ENCODE measurements at regions not wholly inside any gene's neighbourhood (a gene's known extent, or its start where the extent isn't known, plus 50 kb on each side); places are given as distances from the start of the nearest gene placed in this dataset.

- intact Hi-C loops (cut with micrococcal nuclease), result no loop called here
Observed at GRCh38 chr2:126309185-126309584, 346.8 kb upstream of the GYPC start.

More at GRCh38 chr2:126309185-126309584, 346.8 kb upstream of the GYPC start:
- Histone ChIP-seq H2BK5ac (ENCODE audit: low read depth, low read length, poor library complexity, severe bottlenecking) (no peak overlapping the region), H3K23ac (ENCODE audit: low read depth, low read length) (no peak overlapping the region), H4K91ac (ENCODE audit: insufficient read depth, low read depth, low read length) (no peak overlapping the region), H4K5ac (ENCODE audit: low read depth, low read length) (no peak overlapping the region), H3K4me1 (ENCODE audit: control insufficient read depth, insufficient read depth, low read length) (no peaks in the 10 kb centered on the region), H2AK9ac (replicated peaks; ENCODE audit: low read depth, low read length, poor library complexity) (no peak overlapping the region), H2AK5ac (ENCODE audit: low read depth, low read length) (no peak overlapping the region), H3K27ac (ENCODE audit: insufficient read depth, low read length) (no peak overlapping the region), H3K4me2 (ENCODE audit: low read depth, low read length) (no peak overlapping the region), H4K20me1 (ENCODE audit: insufficient read depth, low read length) (no peaks in the 10 kb centered on the region), H3K9ac (ENCODE audit: low read depth, low read length) (no peak overlapping the region), H2BK20ac (ENCODE audit: low read depth, low read length) (no peak overlapping the region), H3K56ac (ENCODE audit: extremely low read depth, insufficient read depth, low read length) (no peak overlapping the region), H2AFZ (replicated peaks; ENCODE audit: low read length, poor library complexity) (no peak overlapping the region), H3K9me3 (ENCODE audit: control insufficient read depth, insufficient read depth, low read length) (peaks cover 8% of the 10 kb centered on the region), H3K9me1 (ENCODE audit: insufficient read depth, low read length) (no peaks in the 10 kb centered on the region), H3K14ac (replicated peaks; ENCODE audit: low read depth, low read length) (no peak overlapping the region), H2BK120ac (ENCODE audit: low read depth, low read length) (no peak overlapping the region), H4K8ac (ENCODE audit: low read depth in 2 of 2, low read length in 2 of 2) (no peak overlapping the region), H3K18ac (ENCODE audit: low read depth, low read length) (no peak overlapping the region), H3K27me3 (ENCODE audit: control insufficient read depth, insufficient read depth, low read length) (no peaks in the 10 kb centered on the region), H2BK15ac (ENCODE audit: low read depth, low read length) (no peak overlapping the region), H3K4me3 (ENCODE audit: insufficient read depth, low read depth, low read length) (no peak overlapping the region), H3K36me3 (ENCODE audit: control insufficient read depth, insufficient read depth, low read length) (no peaks in the 10 kb centered on the region), H3K79me1 (ENCODE audit: low read depth in 1 of 2, low read length in 2 of 2) (no peaks in the 10 kb centered on the region), H3K4ac (ENCODE audit: low read depth, low read length) (no peak overlapping the region)
- TF ChIP-seq NFE2L2 (IDR thresholded peaks at IDR 0.05; ENCODE audit: low read depth, low read length) (no peak), POLR2A (IDR thresholded peaks at IDR 0.05; ENCODE audit: low read depth, low read length) (no peak), USF2 (IDR thresholded peaks at IDR 0.05; ENCODE audit: low read depth, low read length) (no peak), MXI1 (IDR thresholded peaks at IDR 0.05; ENCODE audit: borderline replicate concordance, low read depth, low read length) (no peak), MAZ (IDR thresholded peaks at IDR 0.05; ENCODE audit: borderline replicate concordance, low read depth, low read length) (no peak), ELK1 (IDR thresholded peaks at IDR 0.05; ENCODE audit: borderline replicate concordance, low read depth, low read length) (no peak), RAD21 (IDR thresholded peaks at IDR 0.05; ENCODE audit: low read length) (no peak), BHLHE40 (IDR thresholded peaks at IDR 0.05; ENCODE audit: low read depth, low read length) (no peak), CHD1 (IDR thresholded peaks at IDR 0.05; ENCODE audit: low read depth, low read length) (no peak), RFX5 (IDR thresholded peaks at IDR 0.05; ENCODE audit: low read depth, low read length) (no peak), RCOR1 (IDR thresholded peaks at IDR 0.05; ENCODE audit: insufficient replicate concordance, low read length) (no peak), SMC3 (IDR thresholded peaks at IDR 0.05; ENCODE audit: low read depth, low read length) (no peak), CEBPB (IDR thresholded peaks at IDR 0.05; ENCODE audit: low read depth, low read length) (no peak), MAFK (IDR thresholded peaks at IDR 0.05; ENCODE audit: low read depth, low read length) (no peak), FOS (IDR thresholded peaks at IDR 0.05; ENCODE audit: low read depth, low read length) (no peak)
- TF ChIP-seq, protein P1, sequence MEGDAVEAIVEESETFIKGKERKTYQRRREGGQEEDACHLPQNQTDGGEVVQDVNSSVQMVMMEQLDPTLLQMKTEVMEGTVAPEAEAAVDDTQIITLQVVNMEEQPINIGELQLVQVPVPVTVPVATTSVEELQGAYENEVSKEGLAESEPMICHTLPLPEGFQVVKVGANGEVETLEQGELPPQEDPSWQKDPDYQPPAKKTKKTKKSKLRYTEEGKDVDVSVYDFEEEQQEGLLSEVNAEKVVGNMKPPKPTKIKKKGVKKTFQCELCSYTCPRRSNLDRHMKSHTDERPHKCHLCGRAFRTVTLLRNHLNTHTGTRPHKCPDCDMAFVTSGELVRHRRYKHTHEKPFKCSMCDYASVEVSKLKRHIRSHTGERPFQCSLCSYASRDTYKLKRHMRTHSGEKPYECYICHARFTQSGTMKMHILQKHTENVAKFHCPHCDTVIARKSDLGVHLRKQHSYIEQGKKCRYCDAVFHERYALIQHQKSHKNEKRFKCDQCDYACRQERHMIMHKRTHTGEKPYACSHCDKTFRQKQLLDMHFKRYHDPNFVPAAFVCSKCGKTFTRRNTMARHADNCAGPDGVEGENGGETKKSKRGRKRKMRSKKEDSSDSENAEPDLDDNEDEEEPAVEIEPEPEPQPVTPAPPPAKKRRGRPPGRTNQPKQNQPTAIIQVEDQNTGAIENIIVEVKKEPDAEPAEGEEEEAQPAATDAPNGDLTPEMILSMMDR (conservative IDR thresholded peaks at IDR 0.05; ENCODE audit: low read depth, low read length), result no peak
- no TSS peak for BruUV-seq (replicated peaks)
- dilution Hi-C loops (cut with HindIII; ENCODE audit: low sequenced_read_pairs, unreplicated experiment) (no loop called here), in situ Hi-C loops (cut with MboI; ENCODE audit: low sequenced_read_pairs) (no loop called here)
- ATAC-seq (ENCODE audit: low read depth) (no peak), DNase-seq (no peak)
- ChIA-PET POLR2A (ENCODE audit: unreplicated experiment) (interaction anchor here (0.6 kb wide), 1 partner anchor 153 kb away, joined by 3 read pairs; no protein-coding TSS in a partner anchor), CTCF (no interaction called here)
- no CpG with 5 or more reads among the region's 2 CpGs for WGBS, 2 experiments (ENCODE audit: extremely low coverage in 2 of 2, insufficient read length in 1 of 2)

All from IMR-90 (cell line).